Keratinocyte (primary cell): ENCODE measurements at regions not wholly inside any gene's neighbourhood (a gene's known extent, or its start where the extent isn't known, plus 50 kb on each side); places are given as distances from the start of the nearest gene placed in this dataset.
A peak's percentile ranks its signal among the peaks of the same experiment; 100 is the strongest.

Experiments used
- DNase-seq: peaks from one replicate; pipeline ENCODE4 v3.0.0-alpha.2; 2011; ENCODE audit warnings: low read depth, missing footprints, low spot score
- FAIRE-seq: peaks from 2 replicates; lab custom pipeline; 2011; peaks lifted over from hg19 to GRCh38; lab: Jason Lieb, UNC
- H2AFZ ChIP-seq: 2 replicates; pipeline ENCODE4 v1.6.0; 2012; ENCODE audit warnings: low read length, control low read depth, inconsistent platforms; ENCODE audit not compliant: control insufficient read depth
- H3K27ac ChIP-seq: 2 replicates; pipeline ENCODE4 v1.5.1; 2011; ENCODE audit warnings: low read length; ENCODE audit not compliant: control insufficient read depth, insufficient read depth
- H3K27me3 ChIP-seq: 3 replicates; pipeline ENCODE4 v1.6.0; 2011; ENCODE audit warnings: low read length; ENCODE audit not compliant: control insufficient read depth, insufficient read depth; ENCODE audit errors: extremely low read depth
- H3K36me3 ChIP-seq, 2 experiments: 2 replicates in 1 of 2; 3 replicates in 1 of 2; pipeline ENCODE4 v1.5.1; 2011; ENCODE audit warnings: low read length in 2 of 2, mild to moderate bottlenecking in 1 of 2; ENCODE audit not compliant: control insufficient read depth in 2 of 2, insufficient read depth in 2 of 2; ENCODE audit errors: extremely low read depth in 1 of 2
- H3K4me1 ChIP-seq: 3 replicates; pipeline ENCODE4 v1.5.1; 2011; ENCODE audit warnings: low read length; ENCODE audit not compliant: control insufficient read depth, insufficient read depth; ENCODE audit errors: extremely low read depth
- H3K4me2 ChIP-seq: 3 replicates; pipeline ENCODE4 v1.6.0; 2011; ENCODE audit warnings: low read depth, low read length; ENCODE audit not compliant: control insufficient read depth, insufficient read depth; ENCODE audit errors: extremely low read depth
- H3K4me3 ChIP-seq, 3 experiments: fragments of 200-600 bp in 1 of 3; sonication (generic) in 1 of 3; 2 replicates in 2 of 3; 3 replicates in 1 of 3; pipeline ENCODE4 v1.5.1; 2011 to 2016; ENCODE audit warnings: low read length in 3 of 3, mild to moderate bottlenecking in 3 of 3, control low read depth in 2 of 3, inconsistent platforms in 1 of 3, low read depth in 1 of 3, mixed read lengths in 1 of 3, mixed run types in 1 of 3, moderate library complexity in 1 of 3; ENCODE audit not compliant: control insufficient read depth in 2 of 3, insufficient read depth in 2 of 3; ENCODE audit errors: extremely low read depth in 1 of 3
- H3K79me2 ChIP-seq: 2 replicates; pipeline ENCODE4 v1.6.0; 2012; ENCODE audit warnings: low read length; ENCODE audit not compliant: control insufficient read depth, insufficient read depth
- H3K9ac ChIP-seq: 3 replicates; pipeline ENCODE4 v1.6.0; 2011; ENCODE audit warnings: low read length; ENCODE audit not compliant: control insufficient read depth, insufficient read depth; ENCODE audit errors: extremely low read depth
- H3K9me1 ChIP-seq: 3 replicates; pipeline ENCODE4 v1.6.0; 2011; ENCODE audit warnings: low read length; ENCODE audit not compliant: control insufficient read depth, insufficient read depth; ENCODE audit errors: extremely low read depth
- H3K9me3 ChIP-seq: 2 replicates; pipeline ENCODE4 v1.5.1; 2012; ENCODE audit warnings: low read depth, low read length; ENCODE audit not compliant: control insufficient read depth
- H4K20me1 ChIP-seq: 3 replicates; pipeline ENCODE4 v1.6.0; 2011; ENCODE audit warnings: low read length; ENCODE audit not compliant: control insufficient read depth, insufficient read depth; ENCODE audit errors: extremely low read depth
- CTCF ChIP-seq, 3 experiments: IDR thresholded peaks in 1 of 3; conservative IDR thresholded peaks in 1 of 3; optimal IDR thresholded peaks in 1 of 3; 2 replicates in 2 of 3; 3 replicates in 1 of 3; pipeline versions ENCODE3 to v1.5.1; 2011; ENCODE audit warnings: low read length in 3 of 3, mild to moderate bottlenecking in 3 of 3, moderate library complexity in 2 of 3, control low read depth in 1 of 3, inconsistent platforms in 1 of 3; ENCODE audit not compliant: insufficient read depth in 2 of 3; ENCODE audit errors: extremely low read depth in 1 of 3
- EZH2 ChIP-seq: IDR thresholded peaks from one replicate; pipeline ENCODE4 v1.6.1; 2012; ENCODE audit warnings: inconsistent platforms, mild to moderate bottlenecking, low read length, moderate library complexity
- dilution Hi-C: fragments of 300-500 bp; cut with MboI; formaldehyde crosslinking; loops from one replicate; pipeline ENCODE4 v1.7.0; 2020; ENCODE audit warnings: low sequenced_read_pairs; ENCODE audit not compliant: extremely low pct_ligation_motif_present

- no peak overlapping the region for H3K27ac ChIP-seq
- TF ChIP-seq EZH2 = peak; percentile 53
- peak; percentile 36 to 78 (median 73) for TF ChIP-seq CTCF (optimal IDR thresholded peaks at IDR 0.05 in 1 of 3, IDR thresholded peaks at IDR 0.05 in 1 of 3, conservative IDR thresholded peaks at IDR 0.05 in 1 of 3; ENCODE audit: extremely low read depth in 1 of 3, insufficient read depth in 2 of 3, low read length in 3 of 3)
- FAIRE-seq = peak; percentile 66
- no peaks in the 10 kb centered on the region for H4K20me1 ChIP-seq
- H3K4me1 ChIP-seq = peaks cover 18% of the 10 kb centered on the region
- H3K9me1 ChIP-seq = no peaks in the 10 kb centered on the region
- dilution Hi-C loops = no loop called here
- H2AFZ ChIP-seq = peak overlapping the region; percentile 90
- no peaks in the 10 kb centered on the region for H3K9me3 ChIP-seq
- H3K9ac ChIP-seq = peak overlapping the region; percentile 37
- peak; percentile 48 for DNase-seq
- H3K79me2 ChIP-seq = no peaks in the 10 kb centered on the region
- no peaks in the 10 kb centered on the region for H3K36me3 ChIP-seq
- peak overlapping the region; percentile 99 for H3K4me2 ChIP-seq
- H3K27me3 ChIP-seq = peaks cover 55% of the 10 kb centered on the region
- H3K4me3 ChIP-seq = peak overlapping the region; percentile 35 to 83 (median 67)
These were observed 127.5 kb downstream of the TMEM161B start for GRCh38 chr5:88140856-88141752.

- FAIRE-seq (no peak), DNase-seq (no peak)
- H3K27ac ChIP-seq = no peak overlapping the region
- peaks cover 18% of the 10 kb centered on the region for H3K4me1 ChIP-seq
- no peaks in the 10 kb centered on the region for H3K79me2 ChIP-seq
- H3K36me3 ChIP-seq = no peaks in the 10 kb centered on the region
- no peaks in the 10 kb centered on the region for H3K9me3 ChIP-seq
- H3K27me3 ChIP-seq = peaks cover 48% of the 10 kb centered on the region
- dilution Hi-C loops = no loop called here
- no peaks in the 10 kb centered on the region for H3K9me1 ChIP-seq
- peak overlapping the region; percentile 35 to 83 (median 67) for H3K4me3 ChIP-seq
- no peaks in the 10 kb centered on the region for H4K20me1 ChIP-seq
- peak overlapping the region; percentile 37 for H3K9ac ChIP-seq
- peak overlapping the region; percentile 99 for H3K4me2 ChIP-seq
- peak overlapping the region; percentile 90 for H2AFZ ChIP-seq
- no peak for TF ChIP-seq CTCF (optimal IDR thresholded peaks at IDR 0.05 in 1 of 3, IDR thresholded peaks at IDR 0.05 in 1 of 3, conservative IDR thresholded peaks at IDR 0.05 in 1 of 3; ENCODE audit: extremely low read depth in 1 of 3, insufficient read depth in 2 of 3, low read length in 3 of 3)
- TF ChIP-seq EZH2 = no peak
These were observed 128.2 kb downstream of the TMEM161B start for GRCh38 chr5:88140396-88140855.
